ENCODE measurements at regions not wholly inside any gene's neighbourhood (a gene's known extent, or its start where the extent isn't known, plus 50 kb on each side); places are given as distances from the start of the nearest gene placed in this dataset.

- no peak for ATAC-seq (ENCODE audit: insufficient read depth, low FRiP score)
- 60% methylated on average over 1 of the region's 1 CpG for WGBS, 2 donors
These were observed 229.6 kb downstream of the BCAT1 start for GRCh38 chr12:24719293-24719721.

GRCh38 chr12:24718617-24719016, 230.3 kb downstream of the BCAT1 start:
- DNase-seq (no peak), ATAC-seq (ENCODE audit: insufficient read depth, low FRiP score) (no peak)
- H3K4me1 ChIP-seq (ENCODE audit: control insufficient read depth in 5 of 5, insufficient read depth in 5 of 5, low read length in 5 of 5): peaks cover 0 to 9% (median 0%) of the 10 kb centered on the region in 5 donors
- 0% methylated on average over 1 of the region's 1 CpG for WGBS, 2 donors
- TF ChIP-seq, protein P1, sequence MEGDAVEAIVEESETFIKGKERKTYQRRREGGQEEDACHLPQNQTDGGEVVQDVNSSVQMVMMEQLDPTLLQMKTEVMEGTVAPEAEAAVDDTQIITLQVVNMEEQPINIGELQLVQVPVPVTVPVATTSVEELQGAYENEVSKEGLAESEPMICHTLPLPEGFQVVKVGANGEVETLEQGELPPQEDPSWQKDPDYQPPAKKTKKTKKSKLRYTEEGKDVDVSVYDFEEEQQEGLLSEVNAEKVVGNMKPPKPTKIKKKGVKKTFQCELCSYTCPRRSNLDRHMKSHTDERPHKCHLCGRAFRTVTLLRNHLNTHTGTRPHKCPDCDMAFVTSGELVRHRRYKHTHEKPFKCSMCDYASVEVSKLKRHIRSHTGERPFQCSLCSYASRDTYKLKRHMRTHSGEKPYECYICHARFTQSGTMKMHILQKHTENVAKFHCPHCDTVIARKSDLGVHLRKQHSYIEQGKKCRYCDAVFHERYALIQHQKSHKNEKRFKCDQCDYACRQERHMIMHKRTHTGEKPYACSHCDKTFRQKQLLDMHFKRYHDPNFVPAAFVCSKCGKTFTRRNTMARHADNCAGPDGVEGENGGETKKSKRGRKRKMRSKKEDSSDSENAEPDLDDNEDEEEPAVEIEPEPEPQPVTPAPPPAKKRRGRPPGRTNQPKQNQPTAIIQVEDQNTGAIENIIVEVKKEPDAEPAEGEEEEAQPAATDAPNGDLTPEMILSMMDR (IDR thresholded peaks at IDR 0.05; ENCODE audit: control extremely low read depth, extremely low read depth): no peak
- no peak overlapping the region for H3K4me3 ChIP-seq
- peaks cover 0 to 3% (median under 1%) of the 10 kb centered on the region in 4 donors for H3K9me3 ChIP-seq (ENCODE audit: control insufficient read depth in 4 of 4, insufficient read depth in 3 of 4, low read length in 3 of 4)
- H3K27me3 ChIP-seq (ENCODE audit: control insufficient read depth in 3 of 3, insufficient read depth in 3 of 3, low read length in 2 of 3): no peaks in the 10 kb centered on the region
- H3K36me3 ChIP-seq (ENCODE audit: control insufficient read depth in 4 of 4, insufficient read depth in 4 of 4, low read length in 4 of 4): peaks cover 0 to 1% (median 0%) of the 10 kb centered on the region in 4 donors
- H3K9ac ChIP-seq (ENCODE audit: insufficient read depth in 1 of 2, low read length in 2 of 2): no peak overlapping the region
- no peak overlapping the region for H3K27ac ChIP-seq (ENCODE audit: low read depth in 1 of 2, low read length in 1 of 2)

More at GRCh38 chr12:24719293-24719721, 229.6 kb downstream of the BCAT1 start:
- H3K9me3 ChIP-seq (ENCODE audit: control insufficient read depth in 4 of 4, insufficient read depth in 3 of 4, low read length in 3 of 4): peaks cover 0 to 3% (median under 1%) of the 10 kb centered on the region in 4 donors
- H3K36me3 ChIP-seq (ENCODE audit: control insufficient read depth in 4 of 4, insufficient read depth in 4 of 4, low read length in 4 of 4): peaks cover 0 to 1% (median 0%) of the 10 kb centered on the region in 4 donors
- DNase-seq: no peak
- TF ChIP-seq, protein P1 (IDR thresholded peaks at IDR 0.05; ENCODE audit: control extremely low read depth, extremely low read depth): no peak
- peaks cover 0 to 9% (median 0%) of the 10 kb centered on the region in 5 donors for H3K4me1 ChIP-seq (ENCODE audit: control insufficient read depth in 5 of 5, insufficient read depth in 5 of 5, low read length in 5 of 5)
- no peaks in the 10 kb centered on the region for H3K27me3 ChIP-seq (ENCODE audit: control insufficient read depth in 3 of 3, insufficient read depth in 3 of 3, low read length in 2 of 3)
- H3K4me3 ChIP-seq: no peak overlapping the region
- no peak overlapping the region for H3K9ac ChIP-seq (ENCODE audit: insufficient read depth in 1 of 2, low read length in 2 of 2)
- H3K27ac ChIP-seq (ENCODE audit: low read depth in 1 of 2, low read length in 1 of 2): no peak overlapping the region

DNA sequence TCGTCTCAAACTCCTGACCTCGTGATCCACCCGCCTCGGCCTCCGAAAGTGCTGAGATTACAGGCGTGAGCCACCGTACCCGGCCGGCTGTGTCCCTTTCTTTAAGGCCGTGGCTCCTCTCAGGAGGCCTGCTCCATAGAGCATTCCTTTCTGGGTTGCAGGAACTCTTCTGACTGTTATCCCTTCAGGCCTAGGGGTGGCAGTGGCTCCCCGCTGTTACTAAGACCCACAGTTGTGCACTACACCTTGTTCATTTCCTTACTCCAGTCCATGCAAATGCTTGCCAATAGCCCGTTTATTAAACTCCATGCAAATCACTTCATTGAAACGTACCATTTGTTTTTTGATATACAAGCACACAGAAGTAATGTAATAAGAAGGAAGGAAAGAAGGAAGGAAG, 234.7 kb downstream of the BCAT1 start:
- peaks cover 0 to 9% (median 0%) of the 10 kb centered on the region in 5 donors for H3K4me1 ChIP-seq (ENCODE audit: control insufficient read depth in 5 of 5, insufficient read depth in 5 of 5, low read length in 5 of 5)
- H3K9ac ChIP-seq (ENCODE audit: insufficient read depth in 1 of 2, low read length in 2 of 2): no peak overlapping the region
- ATAC-seq (ENCODE audit: insufficient read depth, low FRiP score) (no peak), DNase-seq (no peak)
- peaks cover 0 to 1% (median 0%) of the 10 kb centered on the region in 4 donors for H3K36me3 ChIP-seq (ENCODE audit: control insufficient read depth in 4 of 4, insufficient read depth in 4 of 4, low read length in 4 of 4)
- H3K27ac ChIP-seq (ENCODE audit: low read depth in 1 of 2, low read length in 1 of 2): no peak overlapping the region
- no peaks in the 10 kb centered on the region for H3K27me3 ChIP-seq (ENCODE audit: control insufficient read depth in 3 of 3, insufficient read depth in 3 of 3, low read length in 2 of 3)
- 91 to 94% methylated on average over 13 of the region's 13 CpGs for WGBS, 2 donors
- TF ChIP-seq, protein P1 (IDR thresholded peaks at IDR 0.05; ENCODE audit: control extremely low read depth, extremely low read depth): no peak
- peaks cover 0 to 2% (median 0%) of the 10 kb centered on the region in 4 donors for H3K9me3 ChIP-seq (ENCODE audit: control insufficient read depth in 4 of 4, insufficient read depth in 3 of 4, low read length in 3 of 4)
- no peak overlapping the region for H3K4me3 ChIP-seq
